ENCODE measurements at regions not wholly inside any gene's neighbourhood (a gene's known extent, or its start where the extent isn't known, plus 50 kb on each side); places are given as distances from the start of the nearest gene placed in this dataset.

DNA sequence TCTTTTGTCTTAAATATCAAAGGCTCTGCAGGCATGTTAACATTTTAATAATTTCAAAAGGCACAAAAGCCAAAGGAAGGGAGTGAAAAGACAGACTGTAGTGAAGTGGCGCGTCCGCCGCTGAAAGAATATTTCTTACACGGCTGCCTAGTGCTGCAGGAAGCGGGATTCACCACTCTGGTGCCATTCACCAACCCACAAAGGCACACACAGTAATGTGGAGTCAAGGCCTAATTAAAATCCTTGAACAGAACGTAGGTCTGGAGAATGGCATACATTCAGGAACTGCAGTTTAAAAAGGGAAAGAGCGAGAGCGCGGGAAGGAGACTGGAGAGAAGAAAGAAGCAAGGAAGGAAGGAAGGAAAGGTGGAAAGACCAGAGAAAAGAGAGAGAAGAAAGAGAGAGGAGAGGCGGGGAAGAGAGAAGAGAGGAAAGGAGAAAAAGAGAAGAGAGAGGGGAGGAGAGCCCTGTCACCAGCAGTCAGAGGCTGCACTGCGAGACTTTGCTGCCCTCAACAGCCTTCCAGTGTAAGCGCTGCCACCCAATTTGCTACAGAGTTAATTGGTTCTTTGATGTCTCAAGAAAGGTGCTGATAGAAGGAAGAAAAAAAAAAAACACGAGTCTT lies 554.0 kb downstream of the MDFIC start:
- TF ChIP-seq CEBPB (tag; IDR thresholded peaks at IDR 0.05), result no peak
- TF ChIP-seq, protein P1, sequence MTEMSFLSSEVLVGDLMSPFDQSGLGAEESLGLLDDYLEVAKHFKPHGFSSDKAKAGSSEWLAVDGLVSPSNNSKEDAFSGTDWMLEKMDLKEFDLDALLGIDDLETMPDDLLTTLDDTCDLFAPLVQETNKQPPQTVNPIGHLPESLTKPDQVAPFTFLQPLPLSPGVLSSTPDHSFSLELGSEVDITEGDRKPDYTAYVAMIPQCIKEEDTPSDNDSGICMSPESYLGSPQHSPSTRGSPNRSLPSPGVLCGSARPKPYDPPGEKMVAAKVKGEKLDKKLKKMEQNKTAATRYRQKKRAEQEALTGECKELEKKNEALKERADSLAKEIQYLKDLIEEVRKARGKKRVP (CRISPR knock-in tag; IDR thresholded peaks at IDR 0.05), result no peak
- no peak for TF ChIP-seq STAT5B (CRISPR knock-in tag; IDR thresholded peaks at IDR 0.05)
- TF ChIP-seq, protein P2, sequence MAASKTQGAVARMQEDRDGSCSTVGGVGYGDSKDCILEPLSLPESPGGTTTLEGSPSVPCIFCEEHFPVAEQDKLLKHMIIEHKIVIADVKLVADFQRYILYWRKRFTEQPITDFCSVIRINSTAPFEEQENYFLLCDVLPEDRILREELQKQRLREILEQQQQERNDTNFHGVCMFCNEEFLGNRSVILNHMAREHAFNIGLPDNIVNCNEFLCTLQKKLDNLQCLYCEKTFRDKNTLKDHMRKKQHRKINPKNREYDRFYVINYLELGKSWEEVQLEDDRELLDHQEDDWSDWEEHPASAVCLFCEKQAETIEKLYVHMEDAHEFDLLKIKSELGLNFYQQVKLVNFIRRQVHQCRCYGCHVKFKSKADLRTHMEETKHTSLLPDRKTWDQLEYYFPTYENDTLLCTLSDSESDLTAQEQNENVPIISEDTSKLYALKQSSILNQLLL (CRISPR knock-in tag; IDR thresholded peaks at IDR 0.05; ENCODE audit: borderline replicate concordance), result no peak
- TF ChIP-seq POU5F1 (IDR thresholded peaks at IDR 0.05; ENCODE audit: borderline replicate concordance, low read depth, low read length, partially characterized antibody), result no peak
- no peak for TF ChIP-seq EZH2 (IDR thresholded peaks at IDR 0.05; ENCODE audit: borderline replicate concordance, low read depth, low read length)
- TF ChIP-seq ZNF12 (CRISPR knock-in tag; IDR thresholded peaks at IDR 0.05), result no peak
- no peak for TF ChIP-seq SETDB1 (IDR thresholded peaks at IDR 0.05; ENCODE audit: low read length)
